Parathyroid adenoma (tissue), 2 donors: ENCODE measurements at regions not wholly inside any gene's neighbourhood (a gene's known extent, or its start where the extent isn't known, plus 50 kb on each side); places are given as distances from the start of the nearest gene placed in this dataset.
"Not testable (repeated sequence)": the region's sequence is repeated elsewhere in the genome, so short reads cannot be mapped to it uniquely, and the experiment has no call there.

Source experiments
- H2AFZ ChIP-seq: fragments of 300-600 bp; sonication (generic); one replicate; pipeline ENCODE4 v1.7.0; 2017; ENCODE audit warnings: antibody characterized with exemption, mild to moderate bottlenecking
- H3K27ac ChIP-seq: fragments of 300-600 bp; sonication (generic); one replicate; pipeline ENCODE4 v1.7.0; 2017
- H3K27me3 ChIP-seq: fragments of 300-600 bp; sonication (generic); one replicate; pipeline ENCODE4 v1.7.0; 2017; ENCODE audit warnings: low read length; ENCODE audit not compliant: control insufficient read depth, insufficient read depth
- H3K36me3 ChIP-seq: fragments of 300-600 bp; sonication (generic); one replicate; pipeline ENCODE4 v1.7.0; 2017; ENCODE audit warnings: low read length; ENCODE audit not compliant: control insufficient read depth, insufficient read depth
- H3K4me1 ChIP-seq: fragments of 300-600 bp; sonication (generic); one replicate; pipeline ENCODE4 v1.7.0; 2017; ENCODE audit warnings: control low read depth
- H3K4me2 ChIP-seq: fragments of 300-600 bp; sonication (generic); one replicate; pipeline ENCODE4 v1.7.0; 2017; ENCODE audit warnings: low read length
- H3K4me3 ChIP-seq: fragments of 300-600 bp; sonication (generic); one replicate; pipeline ENCODE4 v1.7.0; 2017; ENCODE audit warnings: low read depth, low read length
- H3K79me2 ChIP-seq: fragments of 300-600 bp; sonication (generic); one replicate; pipeline ENCODE4 v1.7.0; 2017; ENCODE audit warnings: control low read depth
- H3K9ac ChIP-seq: fragments of 300-600 bp; sonication (generic); one replicate; pipeline ENCODE4 v1.7.0; 2017; ENCODE audit warnings: mild to moderate bottlenecking
- H3K9me3 ChIP-seq: fragments of 300-600 bp; sonication (generic); one replicate; pipeline ENCODE4 v1.7.0; 2017; ENCODE audit warnings: low read length; ENCODE audit not compliant: control insufficient read depth
- TF ChIP-seq, protein P1 (sequence below): fragments of 300-600 bp; sonication (generic); IDR thresholded peaks from one replicate; pipeline ENCODE4 v1.7.0; 2017; ENCODE audit warnings: antibody characterized with exemption, mild to moderate bottlenecking
- donor health status: primary hyperparathyroidism.

DNA sequence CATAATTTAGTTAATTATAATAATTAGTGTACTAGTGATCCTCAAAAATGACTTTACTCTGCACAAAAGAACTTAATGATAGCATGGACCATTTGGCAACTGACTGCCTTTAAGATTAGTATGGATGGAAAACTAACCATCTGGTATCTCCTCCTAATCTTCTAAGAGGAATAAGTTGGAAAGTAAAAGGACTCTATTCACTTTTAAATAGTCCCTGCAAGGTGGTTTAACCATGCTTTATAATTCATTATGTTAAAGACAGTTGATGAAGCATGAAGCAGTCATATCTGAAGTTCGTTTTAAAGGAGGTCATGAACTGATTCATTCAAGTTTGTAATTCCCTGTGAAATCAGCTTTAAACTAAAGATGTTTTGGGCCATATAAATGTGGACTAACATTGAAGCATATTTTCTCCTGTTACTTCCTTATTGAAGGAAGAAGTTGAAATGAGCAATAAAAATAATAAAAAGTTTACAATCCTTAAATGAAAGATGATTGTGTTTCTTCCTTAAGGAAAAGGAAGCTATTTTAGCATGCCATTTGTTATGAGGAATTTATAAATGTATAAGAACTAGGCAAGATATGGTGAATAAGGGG lies 446.0 kb downstream of the XIRP2 start:
- Histone ChIP-seq H3K79me2 (no peaks in the 10 kb centered on the region), H3K27ac (no peak overlapping the region), H3K4me2 (no peak overlapping the region), H3K36me3 (no peaks in the 10 kb centered on the region), H3K9me3 (no peaks in the 10 kb centered on the region), H3K27me3 (no peaks in the 10 kb centered on the region), H3K9ac (no peak overlapping the region), H3K4me1 (no peaks in the 10 kb centered on the region), H3K4me3 (no peak overlapping the region), H2AFZ (no peak overlapping the region)
- TF ChIP-seq, protein P1, sequence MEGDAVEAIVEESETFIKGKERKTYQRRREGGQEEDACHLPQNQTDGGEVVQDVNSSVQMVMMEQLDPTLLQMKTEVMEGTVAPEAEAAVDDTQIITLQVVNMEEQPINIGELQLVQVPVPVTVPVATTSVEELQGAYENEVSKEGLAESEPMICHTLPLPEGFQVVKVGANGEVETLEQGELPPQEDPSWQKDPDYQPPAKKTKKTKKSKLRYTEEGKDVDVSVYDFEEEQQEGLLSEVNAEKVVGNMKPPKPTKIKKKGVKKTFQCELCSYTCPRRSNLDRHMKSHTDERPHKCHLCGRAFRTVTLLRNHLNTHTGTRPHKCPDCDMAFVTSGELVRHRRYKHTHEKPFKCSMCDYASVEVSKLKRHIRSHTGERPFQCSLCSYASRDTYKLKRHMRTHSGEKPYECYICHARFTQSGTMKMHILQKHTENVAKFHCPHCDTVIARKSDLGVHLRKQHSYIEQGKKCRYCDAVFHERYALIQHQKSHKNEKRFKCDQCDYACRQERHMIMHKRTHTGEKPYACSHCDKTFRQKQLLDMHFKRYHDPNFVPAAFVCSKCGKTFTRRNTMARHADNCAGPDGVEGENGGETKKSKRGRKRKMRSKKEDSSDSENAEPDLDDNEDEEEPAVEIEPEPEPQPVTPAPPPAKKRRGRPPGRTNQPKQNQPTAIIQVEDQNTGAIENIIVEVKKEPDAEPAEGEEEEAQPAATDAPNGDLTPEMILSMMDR: no peak

DNA sequence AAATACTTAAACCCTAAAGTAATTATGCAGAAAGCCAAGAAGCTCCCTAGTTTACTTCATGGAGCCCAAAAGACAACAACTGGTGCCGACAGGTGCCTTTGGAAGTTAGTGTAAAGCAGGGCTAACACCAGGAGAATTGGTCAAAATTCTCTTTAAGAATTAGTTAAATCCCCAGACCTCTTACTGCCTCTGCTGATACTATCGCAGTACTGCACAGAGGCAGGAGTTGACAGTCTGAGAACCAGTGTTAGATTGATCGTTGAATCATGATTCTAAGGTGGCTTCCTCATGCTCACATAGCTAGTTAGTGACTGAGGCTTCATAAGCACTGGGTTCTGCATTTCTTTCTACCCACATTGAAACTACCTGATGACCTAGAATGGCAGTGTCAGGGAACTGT lies 445.0 kb downstream of the XIRP2 start:
- TF ChIP-seq, protein P1: no peak
- Histone ChIP-seq H3K36me3 (no peaks in the 10 kb centered on the region), H3K9ac (no peak overlapping the region), H3K79me2 (no peaks in the 10 kb centered on the region), H3K27me3 (no peaks in the 10 kb centered on the region), H3K9me3 (no peaks in the 10 kb centered on the region), H3K4me3 (no peak overlapping the region), H3K4me1 (no peaks in the 10 kb centered on the region), H3K4me2 (no peak overlapping the region), H2AFZ (no peak overlapping the region), H3K27ac (no peak overlapping the region)

DNA sequence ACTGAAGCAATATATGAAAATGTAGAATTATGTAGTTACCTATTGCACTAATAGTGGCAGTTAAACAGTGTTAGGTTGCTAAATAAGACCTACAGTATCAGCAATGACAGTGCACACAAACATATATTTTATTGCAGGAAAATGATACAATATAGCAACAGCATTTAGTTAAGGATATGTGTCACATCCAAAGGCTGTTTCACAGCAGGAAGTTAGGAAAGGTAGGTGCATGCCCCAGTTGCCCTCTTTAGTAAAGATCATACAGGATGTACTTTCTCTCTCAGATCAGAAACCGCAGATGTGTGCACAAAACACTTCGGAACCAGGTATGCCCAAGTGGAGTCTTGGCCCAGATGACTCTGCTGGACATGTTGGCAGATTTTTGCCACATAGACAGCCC lies 444.1 kb downstream of the XIRP2 start:
- Histone ChIP-seq H3K9me3 (no peaks in the 10 kb centered on the region), H3K79me2 (no peaks in the 10 kb centered on the region), H3K4me2 (no peak overlapping the region), H2AFZ (no peak overlapping the region), H3K9ac (no peak overlapping the region), H3K36me3 (no peaks in the 10 kb centered on the region), H3K4me1 (no peaks in the 10 kb centered on the region), H3K4me3 (no peak overlapping the region), H3K27ac (no peak overlapping the region), H3K27me3 (no peaks in the 10 kb centered on the region)
- TF ChIP-seq, protein P1: no peak

DNA sequence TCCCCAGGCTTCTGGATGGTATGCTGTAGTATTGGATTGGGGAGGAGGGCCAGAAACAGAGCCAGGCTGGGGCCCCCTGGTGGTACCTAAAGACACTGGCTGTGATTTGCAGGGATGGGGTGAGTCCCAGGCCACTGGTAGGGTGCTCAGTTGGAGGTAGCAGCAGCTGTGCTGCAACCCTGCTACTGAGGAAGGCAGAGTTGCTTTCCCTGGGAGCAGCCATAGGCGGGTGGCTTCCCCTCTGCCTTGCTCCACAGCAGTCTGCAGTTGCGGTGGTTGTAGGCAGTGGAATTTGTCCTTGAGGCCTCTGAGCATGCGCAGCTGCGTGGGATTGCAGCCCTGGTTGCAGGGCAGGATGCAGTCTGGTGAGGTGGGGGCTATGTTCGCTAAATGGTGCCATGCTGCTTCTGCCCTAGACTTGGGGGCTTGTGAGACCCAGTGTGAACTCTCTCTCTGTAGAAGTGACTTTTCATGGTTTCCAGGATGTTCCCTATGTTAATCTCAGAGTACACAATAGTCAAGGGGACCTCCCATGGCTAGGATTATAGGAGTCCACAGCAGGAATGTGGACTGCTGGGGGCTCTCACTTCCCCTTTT lies 443.5 kb downstream of the XIRP2 start:
- Histone ChIP-seq H2AFZ (no peak overlapping the region), H3K4me2 (no peak overlapping the region), H3K27ac (no peak overlapping the region), H3K9me3 (no peaks in the 10 kb centered on the region), H3K4me3 (no peak overlapping the region), H3K4me1 (no peaks in the 10 kb centered on the region), H3K36me3 (no peaks in the 10 kb centered on the region), H3K27me3 (no peaks in the 10 kb centered on the region), H3K9ac (no peak overlapping the region), H3K79me2 (no peaks in the 10 kb centered on the region)
- TF ChIP-seq, protein P1: no peak

DNA sequence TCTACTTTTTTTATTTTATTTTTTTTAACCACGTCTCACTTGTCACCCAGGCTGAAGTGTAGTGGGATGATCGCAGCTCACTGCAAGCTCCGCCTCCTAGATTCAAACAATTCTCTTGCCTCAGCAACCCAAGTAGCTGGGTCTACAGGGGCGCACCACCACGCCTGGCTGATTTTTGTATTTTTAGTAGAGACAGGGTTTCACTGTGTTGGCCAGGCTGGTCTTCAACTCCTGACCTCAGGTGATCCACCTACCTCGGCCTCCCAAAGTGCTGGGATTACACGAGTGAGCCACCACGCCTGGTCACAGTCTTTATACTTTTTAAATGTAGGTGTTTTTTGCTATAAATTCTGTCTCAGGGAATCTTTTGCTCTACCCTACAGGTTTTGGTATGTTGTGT lies 440.5 kb downstream of the XIRP2 start:
- not testable (repeated sequence) for H3K4me2 ChIP-seq, H2AFZ ChIP-seq, H3K9me3 ChIP-seq, H3K4me1 ChIP-seq, H3K36me3 ChIP-seq, H3K27ac ChIP-seq, H3K79me2 ChIP-seq, H3K9ac ChIP-seq, H3K4me3 ChIP-seq, H3K27me3 ChIP-seq
